ENCODE measurements at regions not wholly inside any gene's neighbourhood (a gene's known extent, or its start where the extent isn't known, plus 50 kb on each side); places are given as distances from the start of the nearest gene placed in this dataset.

GRCh38 chr11:11142430-11142829, 210.6 kb downstream of the CSNK2A3 start:
- no peak overlapping the region for H3K9ac ChIP-seq (ENCODE audit: low read depth, low read length)
- ATAC-seq (ENCODE audit: insufficient read depth, low read depth) (no peak), DNase-seq (no peak)
- no peaks in the 10 kb centered on the region for H3K27me3 ChIP-seq (ENCODE audit: insufficient read depth, low read length, poor library complexity)
- H3K4me1 ChIP-seq (ENCODE audit: insufficient read depth, low read length): peaks cover under 1% of the 10 kb centered on the region; the same call in 1 of the 2 replicates
- no peak overlapping the region for H3K27ac ChIP-seq (ENCODE audit: low read length)
- no peaks in the 10 kb centered on the region for H3K36me3 ChIP-seq (ENCODE audit: insufficient read depth, low read length)
- no peaks in the 10 kb centered on the region for H4K20me1 ChIP-seq (ENCODE audit: insufficient read depth, low read length)
- no peaks in the 10 kb centered on the region for H3K79me2 ChIP-seq (ENCODE audit: insufficient read depth, low read length)
- no peak overlapping the region for H2AFZ ChIP-seq (ENCODE audit: low read depth, low read length)
- H3K9me3 ChIP-seq (ENCODE audit: insufficient read depth, low read length, severe bottlenecking): no peaks in the 10 kb centered on the region
- TF ChIP-seq CTCF (IDR thresholded peaks at IDR 0.05; ENCODE audit: borderline replicate concordance, extremely low read depth, low read length, poor library complexity, severe bottlenecking) (no peak), EZH2 (IDR thresholded peaks at IDR 0.05; ENCODE audit: borderline replicate concordance, low read depth, low read length, severe bottlenecking) (no peak)
- no peak overlapping the region for H3K4me3 ChIP-seq (ENCODE audit: low read depth in 1 of 2, low read length in 2 of 2)
- H3K4me2 ChIP-seq (ENCODE audit: insufficient read depth, low read length): no peak overlapping the region

GRCh38 chr11:11141065-11141464, 212.0 kb downstream of the CSNK2A3 start:
- DNase-seq (no peak), ATAC-seq (ENCODE audit: insufficient read depth, low read depth) (no peak)
- no peaks in the 10 kb centered on the region for H3K36me3 ChIP-seq (ENCODE audit: insufficient read depth, low read length)
- H3K4me3 ChIP-seq (ENCODE audit: low read depth in 1 of 2, low read length in 2 of 2): no peak overlapping the region
- no peaks in the 10 kb centered on the region for H4K20me1 ChIP-seq (ENCODE audit: insufficient read depth, low read length)
- TF ChIP-seq CTCF (IDR thresholded peaks at IDR 0.05; ENCODE audit: borderline replicate concordance, extremely low read depth, low read length, poor library complexity, severe bottlenecking) (no peak), EZH2 (IDR thresholded peaks at IDR 0.05; ENCODE audit: borderline replicate concordance, low read depth, low read length, severe bottlenecking) (no peak)
- H3K4me2 ChIP-seq (ENCODE audit: insufficient read depth, low read length): no peak overlapping the region
- no peak overlapping the region for H3K9ac ChIP-seq (ENCODE audit: low read depth, low read length)
- H3K27ac ChIP-seq (ENCODE audit: low read length): no peak overlapping the region
- no peaks in the 10 kb centered on the region for H3K27me3 ChIP-seq (ENCODE audit: insufficient read depth, low read length, poor library complexity)
- no peaks in the 10 kb centered on the region for H3K79me2 ChIP-seq (ENCODE audit: insufficient read depth, low read length)
- no peak overlapping the region for H2AFZ ChIP-seq (ENCODE audit: low read depth, low read length)
- no peaks in the 10 kb centered on the region for H3K9me3 ChIP-seq (ENCODE audit: insufficient read depth, low read length, severe bottlenecking)
- H3K4me1 ChIP-seq (ENCODE audit: insufficient read depth, low read length): peaks cover 5% of the 10 kb centered on the region

- Histone ChIP-seq H3K9ac (ENCODE audit: low read depth, low read length) (no peak overlapping the region), H4K20me1 (ENCODE audit: insufficient read depth, low read length) (no peaks in the 10 kb centered on the region), H3K4me3 (ENCODE audit: low read depth in 1 of 2, low read length in 2 of 2) (no peak overlapping the region), H3K79me2 (ENCODE audit: insufficient read depth, low read length) (no peaks in the 10 kb centered on the region), H3K4me2 (ENCODE audit: insufficient read depth, low read length) (no peak overlapping the region), H3K27ac (ENCODE audit: low read length) (no peak overlapping the region), H3K27me3 (ENCODE audit: insufficient read depth, low read length, poor library complexity) (peaks cover 3% of the 10 kb centered on the region), H2AFZ (ENCODE audit: low read depth, low read length) (no peak overlapping the region), H3K36me3 (ENCODE audit: insufficient read depth, low read length) (no peaks in the 10 kb centered on the region), H3K4me1 (ENCODE audit: insufficient read depth, low read length) (peaks cover 5% of the 10 kb centered on the region), H3K9me3 (ENCODE audit: insufficient read depth, low read length, severe bottlenecking) (no peaks in the 10 kb centered on the region)
- no peak for TF ChIP-seq CTCF (IDR thresholded peaks at IDR 0.05; ENCODE audit: borderline replicate concordance, extremely low read depth, low read length, poor library complexity, severe bottlenecking)
- TF ChIP-seq EZH2 (IDR thresholded peaks at IDR 0.05; ENCODE audit: borderline replicate concordance, low read depth, low read length, severe bottlenecking): no peak
- DNase-seq: no peak
- ATAC-seq (ENCODE audit: insufficient read depth, low read depth): no peak
These were observed 212.5 kb downstream of the CSNK2A3 start for GRCh38 chr11:11140510-11140909.

GRCh38 chr11:11137339-11137738, 215.7 kb downstream of the CSNK2A3 start:
- ATAC-seq (ENCODE audit: insufficient read depth, low read depth): peak; percentile 87
- H2AFZ ChIP-seq (ENCODE audit: low read depth, low read length): no peak overlapping the region
- H3K4me2 ChIP-seq (ENCODE audit: insufficient read depth, low read length): no peak overlapping the region

More at GRCh38 chr11:11137339-11137738, 215.7 kb downstream of the CSNK2A3 start:
- peak; percentile 30 for DNase-seq
- H4K20me1 ChIP-seq (ENCODE audit: insufficient read depth, low read length): no peaks in the 10 kb centered on the region
- H3K36me3 ChIP-seq (ENCODE audit: insufficient read depth, low read length): no peaks in the 10 kb centered on the region
- H3K79me2 ChIP-seq (ENCODE audit: insufficient read depth, low read length): no peaks in the 10 kb centered on the region
- H3K4me3 ChIP-seq (ENCODE audit: low read depth in 1 of 2, low read length in 2 of 2): no peak overlapping the region
- H3K9me3 ChIP-seq (ENCODE audit: insufficient read depth, low read length, severe bottlenecking): no peaks in the 10 kb centered on the region
- H3K27me3 ChIP-seq (ENCODE audit: insufficient read depth, low read length, poor library complexity): peaks cover 7% of the 10 kb centered on the region
- no peak overlapping the region for H3K9ac ChIP-seq (ENCODE audit: low read depth, low read length)
- H3K27ac ChIP-seq (ENCODE audit: low read length): no peak overlapping the region
- TF ChIP-seq CTCF (IDR thresholded peaks at IDR 0.05; ENCODE audit: borderline replicate concordance, extremely low read depth, low read length, poor library complexity, severe bottlenecking): no peak
- no peak for TF ChIP-seq EZH2 (IDR thresholded peaks at IDR 0.05; ENCODE audit: borderline replicate concordance, low read depth, low read length, severe bottlenecking)
- peaks cover 5% of the 10 kb centered on the region for H3K4me1 ChIP-seq (ENCODE audit: insufficient read depth, low read length)

Measured in DND-41 (cell line).